ENCODE measurements at regions not wholly inside any gene's neighbourhood (a gene's known extent, or its start where the extent isn't known, plus 50 kb on each side); places are given as distances from the start of the nearest gene placed in this dataset.

DNA sequence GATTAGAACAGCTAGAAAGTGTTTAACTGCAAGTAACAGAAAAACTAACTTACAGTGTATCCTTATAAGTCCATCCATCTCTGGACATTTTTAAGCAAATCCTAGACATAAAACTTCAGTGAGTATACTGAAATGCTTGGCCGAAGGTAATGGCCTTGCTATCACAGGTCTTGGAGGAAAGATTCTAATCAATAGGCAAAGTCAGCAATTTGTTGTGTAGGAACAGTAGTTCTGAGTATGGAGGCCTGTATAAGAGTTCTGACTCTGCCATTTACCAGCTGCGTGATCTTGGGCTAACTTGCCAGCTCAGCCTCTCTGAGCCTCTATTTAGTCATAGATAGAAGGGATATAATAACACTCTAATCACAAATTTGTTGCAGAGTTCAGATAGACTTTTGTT is 328.1 kb downstream of the IL20RB start:
- TF ChIP-seq, protein P1, sequence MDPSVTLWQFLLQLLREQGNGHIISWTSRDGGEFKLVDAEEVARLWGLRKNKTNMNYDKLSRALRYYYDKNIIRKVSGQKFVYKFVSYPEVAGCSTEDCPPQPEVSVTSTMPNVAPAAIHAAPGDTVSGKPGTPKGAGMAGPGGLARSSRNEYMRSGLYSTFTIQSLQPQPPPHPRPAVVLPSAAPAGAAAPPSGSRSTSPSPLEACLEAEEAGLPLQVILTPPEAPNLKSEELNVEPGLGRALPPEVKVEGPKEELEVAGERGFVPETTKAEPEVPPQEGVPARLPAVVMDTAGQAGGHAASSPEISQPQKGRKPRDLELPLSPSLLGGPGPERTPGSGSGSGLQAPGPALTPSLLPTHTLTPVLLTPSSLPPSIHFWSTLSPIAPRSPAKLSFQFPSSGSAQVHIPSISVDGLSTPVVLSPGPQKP (IDR thresholded peaks at IDR 0.05; ENCODE audit: borderline replicate concordance, low read depth, low read length): no peak
- TF ChIP-seq MAZ (IDR thresholded peaks at IDR 0.05; ENCODE audit: borderline replicate concordance, low read depth, low read length) (no peak), FOS (IDR thresholded peaks at IDR 0.05; ENCODE audit: low read depth, low read length) (no peak), MAFK (IDR thresholded peaks at IDR 0.05; ENCODE audit: low read depth, low read length) (peak; percentile 28; the same call in 1 of the 2 replicates), BHLHE40 (IDR thresholded peaks at IDR 0.05; ENCODE audit: low read depth, low read length) (no peak)
- TF ChIP-seq, protein P2, sequence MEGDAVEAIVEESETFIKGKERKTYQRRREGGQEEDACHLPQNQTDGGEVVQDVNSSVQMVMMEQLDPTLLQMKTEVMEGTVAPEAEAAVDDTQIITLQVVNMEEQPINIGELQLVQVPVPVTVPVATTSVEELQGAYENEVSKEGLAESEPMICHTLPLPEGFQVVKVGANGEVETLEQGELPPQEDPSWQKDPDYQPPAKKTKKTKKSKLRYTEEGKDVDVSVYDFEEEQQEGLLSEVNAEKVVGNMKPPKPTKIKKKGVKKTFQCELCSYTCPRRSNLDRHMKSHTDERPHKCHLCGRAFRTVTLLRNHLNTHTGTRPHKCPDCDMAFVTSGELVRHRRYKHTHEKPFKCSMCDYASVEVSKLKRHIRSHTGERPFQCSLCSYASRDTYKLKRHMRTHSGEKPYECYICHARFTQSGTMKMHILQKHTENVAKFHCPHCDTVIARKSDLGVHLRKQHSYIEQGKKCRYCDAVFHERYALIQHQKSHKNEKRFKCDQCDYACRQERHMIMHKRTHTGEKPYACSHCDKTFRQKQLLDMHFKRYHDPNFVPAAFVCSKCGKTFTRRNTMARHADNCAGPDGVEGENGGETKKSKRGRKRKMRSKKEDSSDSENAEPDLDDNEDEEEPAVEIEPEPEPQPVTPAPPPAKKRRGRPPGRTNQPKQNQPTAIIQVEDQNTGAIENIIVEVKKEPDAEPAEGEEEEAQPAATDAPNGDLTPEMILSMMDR (conservative IDR thresholded peaks at IDR 0.05; ENCODE audit: low read depth, low read length): no peak
- Histone ChIP-seq H3K4me1 (ENCODE audit: control insufficient read depth, insufficient read depth, low read length) (no peaks in the 10 kb centered on the region), H3K23ac (ENCODE audit: low read depth, low read length) (no peak overlapping the region), H4K5ac (ENCODE audit: low read depth, low read length) (no peak overlapping the region), H3K27ac (ENCODE audit: insufficient read depth, low read length) (no peak overlapping the region), H3K4me2 (ENCODE audit: low read depth, low read length) (no peak overlapping the region), H3K4me3 (ENCODE audit: insufficient read depth, low read depth, low read length) (no peak overlapping the region), H4K91ac (ENCODE audit: insufficient read depth, low read depth, low read length) (no peak overlapping the region), H2BK15ac (ENCODE audit: low read depth, low read length) (no peak overlapping the region), H2BK120ac (ENCODE audit: low read depth, low read length) (no peak overlapping the region), H2AFZ (replicated peaks; ENCODE audit: low read length, poor library complexity) (no peak overlapping the region), H2BK20ac (ENCODE audit: low read depth, low read length) (no peak overlapping the region), H3K79me1 (ENCODE audit: low read depth in 1 of 2, low read length in 2 of 2) (no peaks in the 10 kb centered on the region), H2BK5ac (ENCODE audit: low read depth, low read length, poor library complexity, severe bottlenecking) (no peak overlapping the region), H2AK5ac (ENCODE audit: low read depth, low read length) (no peak overlapping the region), H3K9ac (ENCODE audit: low read depth, low read length) (no peak overlapping the region), H3K4ac (ENCODE audit: low read depth, low read length) (no peak overlapping the region), H3K36me3 (ENCODE audit: control insufficient read depth, insufficient read depth, low read length) (no peaks in the 10 kb centered on the region), H4K20me1 (ENCODE audit: insufficient read depth, low read length) (no peaks in the 10 kb centered on the region), H3K56ac (ENCODE audit: extremely low read depth, insufficient read depth, low read length) (no peak overlapping the region), H2AK9ac (replicated peaks; ENCODE audit: low read depth, low read length, poor library complexity) (no peak overlapping the region), H3K14ac (replicated peaks; ENCODE audit: low read depth, low read length) (no peak overlapping the region), H3K27me3 (ENCODE audit: control insufficient read depth, insufficient read depth, low read length) (no peaks in the 10 kb centered on the region), H3K9me3 (ENCODE audit: control insufficient read depth, insufficient read depth, low read length) (peaks cover 2% of the 10 kb centered on the region; the same call in 1 of the 2 replicates), H4K8ac (ENCODE audit: low read depth in 2 of 2, low read length in 2 of 2) (no peak overlapping the region), H3K18ac (ENCODE audit: low read depth, low read length) (no peak overlapping the region), H3K9me1 (ENCODE audit: insufficient read depth, low read length) (no peaks in the 10 kb centered on the region)
- intact Hi-C loops (cut with micrococcal nuclease): no loop called here
- ATAC-seq (ENCODE audit: low read depth) (no peak), DNase-seq (no peak)
- ChIA-PET POLR2A (ENCODE audit: unreplicated experiment) (no interaction called here), CTCF (no interaction called here)
- no TSS peak for BruUV-seq (replicated peaks)
- no CpG with 5 or more reads among the region's 2 CpGs for WGBS, 2 experiments (ENCODE audit: extremely low coverage in 2 of 2, insufficient read length in 1 of 2)
- dilution Hi-C loops (cut with HindIII; ENCODE audit: low sequenced_read_pairs, unreplicated experiment): no loop called here
- in situ Hi-C loops (cut with MboI; ENCODE audit: low sequenced_read_pairs): no loop called here
